HepG2 (cell line): ENCODE measurements at regions not wholly inside any gene's neighbourhood (a gene's known extent, or its start where the extent isn't known, plus 50 kb on each side); places are given as distances from the start of the nearest gene placed in this dataset.

Experiments used
- ATAC-seq: fragments of 200-7000 bp; cut with Tn5 transposase; 3 replicates; pipeline ENCODE4 v1.9.1; 2020; ENCODE audit warnings: mild to moderate bottlenecking, moderate library complexity
- BruUV-seq: library from RNA; stranded (reverse); fragments of 400-500 nt; replicated peaks from 2 replicates; lab custom pipeline; 2021; lab: Mats Ljungman, UMichigan
- CTCF ChIA-PET: fragments of 300-600 bp; formaldehyde crosslinking; extraction: SDS; loops from one replicate; lab custom pipeline; 2021; ENCODE audit warnings: low total read pairs, inconsistent platforms, low intra/inter-chr PET ratio; lab: Yijun Ruan, JAX
- POLR2A ChIA-PET: fragments of 350-600 bp; sonication (Branson Sonifier 250); formaldehyde crosslinking; loops from one replicate; lab custom pipeline; 2020; ENCODE audit warnings: antibody characterized with exemption, inconsistent platforms; lab: Yijun Ruan, JAX
- DNase-seq: peaks from one replicate; pipeline ENCODE4 v3.0.0-alpha.2; 2015; ENCODE audit warnings: low spot score
- FAIRE-seq: peaks from 3 replicates; lab custom pipeline; 2011; peaks lifted over from hg19 to GRCh38; lab: Jason Lieb, UNC
- H2AFZ ChIP-seq: one replicate; pipeline ENCODE4 v1.6.1; 2011; ENCODE audit warnings: low read length, inconsistent platforms
- H3K27ac ChIP-seq: fragments of 300-600 bp; 3 replicates; pipeline ENCODE4 v1.8.0; 2011; ENCODE audit warnings: mixed run types, mild to moderate bottlenecking, mixed read lengths, low read length, inconsistent platforms; ENCODE audit not compliant: insufficient read depth; ENCODE audit errors: extremely low read length
- H3K27me3 ChIP-seq, 2 experiments: fragments of 200-600 bp in 1 of 2; 2 replicates in 1 of 2; 3 replicates in 1 of 2; pipeline versions ENCODE4 v1.6.0 to v1.8.0; 2011; ENCODE audit warnings: low read length in 2 of 2, mild to moderate bottlenecking in 2 of 2, moderate library complexity in 2 of 2, inconsistent platforms in 1 of 2; ENCODE audit not compliant: insufficient read depth in 2 of 2, control insufficient read depth in 1 of 2
- H3K36me3 ChIP-seq, 2 experiments: fragments of 200-600 bp in 1 of 2; replicated peaks in 1 of 2; 2 replicates in 1 of 2; 3 replicates in 1 of 2; pipeline versions ENCODE4 v1.5.1 to v1.8.0; 2011; ENCODE audit warnings: low read length in 2 of 2, inconsistent platforms in 1 of 2; ENCODE audit not compliant: insufficient read depth in 2 of 2, control insufficient read depth in 1 of 2
- H3K4me1 ChIP-seq: 2 replicates; pipeline ENCODE4 v1.5.1; 2012; ENCODE audit warnings: low read length, inconsistent platforms; ENCODE audit not compliant: insufficient read depth
- H3K4me2 ChIP-seq: 2 replicates; pipeline ENCODE4 v1.6.0; 2011; ENCODE audit warnings: low read depth, low read length, inconsistent platforms
- H3K4me3 ChIP-seq, 3 experiments: fragments of 200-600 bp in 1 of 3; sonication (generic), shearing (Covaris generic) in 1 of 3; replicated peaks in 1 of 3; 2 replicates each; pipeline ENCODE4 v1.5.1; 2011 to 2016; ENCODE audit warnings: low read length in 3 of 3, inconsistent platforms in 2 of 3, low read depth in 2 of 3, mild to moderate bottlenecking in 2 of 3, control low read depth in 1 of 3, mixed read lengths in 1 of 3; ENCODE audit not compliant: insufficient read depth in 1 of 3
- H3K79me2 ChIP-seq: one replicate; pipeline ENCODE4 v1.6.1; 2011; ENCODE audit warnings: low read length, inconsistent platforms; ENCODE audit not compliant: insufficient read depth
- H3K9ac ChIP-seq: 2 replicates; pipeline ENCODE4 v1.6.0; 2011; ENCODE audit warnings: mild to moderate bottlenecking, low read depth, low read length, inconsistent platforms; ENCODE audit not compliant: insufficient read depth
- H3K9me3 ChIP-seq: 2 replicates; pipeline ENCODE4 v1.5.1; 2012; ENCODE audit warnings: mild to moderate bottlenecking, low read length
- H4K20me1 ChIP-seq: 2 replicates; pipeline ENCODE4 v1.6.0; 2011; ENCODE audit warnings: inconsistent platforms, mild to moderate bottlenecking, low read length, moderate library complexity; ENCODE audit not compliant: insufficient read depth
- CEBPZ ChIP-seq: IDR thresholded peaks from 2 replicates; pipeline ENCODE4 v1.6.1; 2012; ENCODE audit warnings: low read length, improper control_type of control experiment
- HNRNPLL ChIP-seq: fragments of 200-400 bp; formaldehyde crosslinking; IDR thresholded peaks from 2 replicates; pipeline ENCODE4 v1.6.1; 2017; ENCODE audit warnings: mild to moderate bottlenecking, low read depth, low read length; ENCODE audit not compliant: poor library complexity, severe bottlenecking
- PAXIP1 ChIP-seq: sonication (generic); formaldehyde crosslinking; conservative IDR thresholded peaks from 2 replicates; pipeline ENCODE4 v1.4.0; 2020; ENCODE audit warnings: mild to moderate bottlenecking, missing genetic modification reagents, moderate library complexity
- RAD51 ChIP-seq: fragments of 450-650 bp; IDR thresholded peaks from 2 replicates; pipeline ENCODE4 v1.6.1; 2016; ENCODE audit warnings: borderline replicate concordance
- REPIN1 ChIP-seq: sonication (generic); formaldehyde crosslinking; IDR thresholded peaks from 2 replicates; pipeline ENCODE4 v1.8.0; 2022; ENCODE audit warnings: missing genetic modification reagents, low read depth, mild to moderate bottlenecking, borderline replicate concordance
- SRSF1 ChIP-seq: fragments of 200-400 bp; formaldehyde crosslinking; optimal IDR thresholded peaks from 2 replicates; pipeline ENCODE3; 2017; ENCODE audit warnings: mild to moderate bottlenecking, low read depth, low read length, moderate library complexity
- ZBTB37 ChIP-seq: sonication (generic); formaldehyde crosslinking; IDR thresholded peaks from 2 replicates; pipeline ENCODE4 v1.4.0; 2020; ENCODE audit warnings: mild to moderate bottlenecking, missing genetic modification reagents
- ZFP1 ChIP-seq: IDR thresholded peaks from 2 replicates; pipeline ENCODE4 v1.6.1; 2016
- ZMYM3 ChIP-seq: sonication (generic); formaldehyde crosslinking; IDR thresholded peaks from 2 replicates; pipeline ENCODE4 v1.5.1; 2020; ENCODE audit warnings: mild to moderate bottlenecking, missing genetic modification reagents
- ZNF280B ChIP-seq: sonication (generic); formaldehyde crosslinking; IDR thresholded peaks from 2 replicates; pipeline ENCODE4 v1.5.0; 2020; ENCODE audit warnings: missing genetic modification reagents, mild to moderate bottlenecking, borderline replicate concordance
- ZNF589 ChIP-seq: sonication (generic); formaldehyde crosslinking; conservative IDR thresholded peaks from 2 replicates; pipeline ENCODE4 v1.8.0; 2022; ENCODE audit warnings: mild to moderate bottlenecking, moderate library complexity, missing genetic modification reagents
- ZNF746 ChIP-seq: sonication (generic); formaldehyde crosslinking; IDR thresholded peaks from 2 replicates; pipeline ENCODE4 v1.8.0; 2022; ENCODE audit warnings: mild to moderate bottlenecking, missing genetic modification reagents
- WGBS: methylation state at CpG from one replicate; pipeline ENCODE4 v1.1.6; 2017; ENCODE audit warnings: low lambda C conversion rate; 5-methylcytosine and 5-hydroxymethylcytosine counted together
- in situ Hi-C: cut with HindIII; loops from 2 replicates; pipeline ENCODE4 v1.10.0; 2017; ENCODE audit warnings: low pct_unique_long_range_greater_than_20kb; ENCODE audit not compliant: extremely low pct_ligation_motif_present
- intact Hi-C: fragments of 100-400 bp; cut with micrococcal nuclease; formaldehyde crosslinking; loops from one replicate; pipeline ENCODE4 v1.10.0; 2022; ENCODE audit not compliant: unreplicated experiment

- no peak for TF ChIP-seq ZNF280B
Measured at GRCh38 chr12:115891556-115892164, 385.8 kb downstream of the MED13L start (continued).

GRCh38 chr12:115886666-115887065, 390.8 kb downstream of the MED13L start:
- intact Hi-C loops: no loop called here
- no TSS peak for BruUV-seq
- CTCF ChIA-PET: no interaction called here
- no peak overlapping the region for H3K9ac ChIP-seq
- no peaks in the 10 kb centered on the region for H3K9me3 ChIP-seq
- POLR2A ChIA-PET: no interaction called here
- WGBS: 73% methylated on average over 4 of the region's 4 CpGs
- H4K20me1 ChIP-seq: no peaks in the 10 kb centered on the region
- H3K4me2 ChIP-seq: no peak overlapping the region
- H3K4me1 ChIP-seq: no peaks in the 10 kb centered on the region
- FAIRE-seq (no peak), ATAC-seq (no peak), DNase-seq (no peak)
- no peaks in the 10 kb centered on the region for H3K79me2 ChIP-seq
- H3K4me3 ChIP-seq: no peak overlapping the region
- H2AFZ ChIP-seq: no peak overlapping the region
- no peaks in the 10 kb centered on the region for H3K36me3 ChIP-seq
- H3K27ac ChIP-seq: no peak overlapping the region
- H3K27me3 ChIP-seq: no peaks in the 10 kb centered on the region
- in situ Hi-C loops: no loop called here
- no peak for TF ChIP-seq ZMYM3
- TF ChIP-seq ZNF746 (CRISPR knock-in tag): no peak
- no peak for TF ChIP-seq ZNF589 (CRISPR knock-in tag)
- TF ChIP-seq RAD51: no peak
- no peak for TF ChIP-seq REPIN1 (CRISPR knock-in tag)
- no peak for TF ChIP-seq PAXIP1
- no peak for TF ChIP-seq ZBTB37 (CRISPR knock-in tag)
- TF ChIP-seq CEBPZ: no peak
- TF ChIP-seq ZFP1 (CRISPR knock-in tag): no peak
- no peak for TF ChIP-seq SRSF1
- no peak for TF ChIP-seq HNRNPLL
